MM.1S (cell line): ENCODE measurements at regions not wholly inside any gene's neighbourhood (a gene's known extent, or its start where the extent isn't known, plus 50 kb on each side); places are given as distances from the start of the nearest gene placed in this dataset.

Source experiments
- EZH2 ChIP-seq: fragments of 300-600 bp; sonication (generic); optimal IDR thresholded peaks from 2 replicates; pipeline ENCODE3; 2017; ENCODE audit warnings: low read depth, mild to moderate bottlenecking, antibody characterized with exemption, low read length, mixed read lengths
- EZH2phosphoT487 ChIP-seq: fragments of 300-600 bp; sonication (generic); IDR thresholded peaks from 2 replicates; pipeline ENCODE4 v1.6.1; 2018; ENCODE audit warnings: antibody characterized with exemption, low read length
- TF ChIP-seq, protein P1 (sequence below): fragments of 300-600 bp; sonication (generic); IDR thresholded peaks from 2 replicates; pipeline ENCODE4 v1.5.1; 2016; ENCODE audit warnings: antibody characterized with exemption, low read length, mixed read lengths

DNA sequence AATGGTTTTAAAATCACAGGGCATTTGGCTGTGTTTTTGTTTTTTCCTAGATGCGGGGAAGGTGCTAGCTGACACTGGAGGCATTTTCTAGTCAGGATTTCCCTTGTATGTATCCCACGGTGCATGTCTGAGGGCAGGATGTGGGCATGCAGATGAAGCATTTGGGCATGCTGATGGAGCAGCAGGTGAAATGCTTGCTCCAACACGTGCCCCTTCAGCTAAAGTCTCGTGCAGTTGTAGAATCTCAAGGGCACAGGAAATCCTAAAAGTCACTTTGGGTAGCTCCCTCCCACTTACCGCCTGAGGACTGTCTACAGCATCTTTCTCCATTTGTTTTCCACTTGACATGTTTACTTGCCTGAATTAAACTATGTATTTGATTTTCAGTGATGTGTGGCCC lies 429.4 kb upstream of the B3GAT1 start:
- TF ChIP-seq, protein P1, sequence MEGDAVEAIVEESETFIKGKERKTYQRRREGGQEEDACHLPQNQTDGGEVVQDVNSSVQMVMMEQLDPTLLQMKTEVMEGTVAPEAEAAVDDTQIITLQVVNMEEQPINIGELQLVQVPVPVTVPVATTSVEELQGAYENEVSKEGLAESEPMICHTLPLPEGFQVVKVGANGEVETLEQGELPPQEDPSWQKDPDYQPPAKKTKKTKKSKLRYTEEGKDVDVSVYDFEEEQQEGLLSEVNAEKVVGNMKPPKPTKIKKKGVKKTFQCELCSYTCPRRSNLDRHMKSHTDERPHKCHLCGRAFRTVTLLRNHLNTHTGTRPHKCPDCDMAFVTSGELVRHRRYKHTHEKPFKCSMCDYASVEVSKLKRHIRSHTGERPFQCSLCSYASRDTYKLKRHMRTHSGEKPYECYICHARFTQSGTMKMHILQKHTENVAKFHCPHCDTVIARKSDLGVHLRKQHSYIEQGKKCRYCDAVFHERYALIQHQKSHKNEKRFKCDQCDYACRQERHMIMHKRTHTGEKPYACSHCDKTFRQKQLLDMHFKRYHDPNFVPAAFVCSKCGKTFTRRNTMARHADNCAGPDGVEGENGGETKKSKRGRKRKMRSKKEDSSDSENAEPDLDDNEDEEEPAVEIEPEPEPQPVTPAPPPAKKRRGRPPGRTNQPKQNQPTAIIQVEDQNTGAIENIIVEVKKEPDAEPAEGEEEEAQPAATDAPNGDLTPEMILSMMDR, result no peak
- TF ChIP-seq EZH2 (no peak), EZH2phosphoT487 (no peak)
